ENCODE measurements at regions not wholly inside any gene's neighbourhood (a gene's known extent, or its start where the extent isn't known, plus 50 kb on each side); places are given as distances from the start of the nearest gene placed in this dataset.

GRCh38 chr12:93978553-93978952 lies 169.8 kb upstream of the PLXNC1 start:
- DNase-seq, result no peak
- no peak overlapping the region for H3K27ac ChIP-seq (ENCODE audit: low read length)
- WGBS (ENCODE audit: insufficient coverage), result no CpG with 5 or more reads among the region's 1 CpG

GRCh38 chr12:93979189-93979588 lies 169.2 kb upstream of the PLXNC1 start:
- no CpG with 5 or more reads among the region's 2 CpGs for WGBS (ENCODE audit: insufficient coverage)
- no peak overlapping the region for H3K4me3 ChIP-seq (ENCODE audit: low read length)
- H3K36me3 ChIP-seq (ENCODE audit: control insufficient read depth, insufficient read depth, low read length), result no peaks in the 10 kb centered on the region
- H3K27ac ChIP-seq (ENCODE audit: low read length), result no peak overlapping the region
- H3K4me1 ChIP-seq (ENCODE audit: control insufficient read depth, insufficient read depth, low read length), result peaks cover 17% of the 10 kb centered on the region
- no peaks in the 10 kb centered on the region for H3K27me3 ChIP-seq (ENCODE audit: control insufficient read depth, insufficient read depth, low read length)
- no peak for DNase-seq
- no peaks in the 10 kb centered on the region for H3K9me3 ChIP-seq (replicated peaks; ENCODE audit: control insufficient read depth, low read depth, low read length)

More at GRCh38 chr12:93978553-93978952, 169.8 kb upstream of the PLXNC1 start:
- Histone ChIP-seq H3K9me3 (replicated peaks; ENCODE audit: control insufficient read depth, low read depth, low read length) (no peaks in the 10 kb centered on the region), H3K27me3 (ENCODE audit: control insufficient read depth, insufficient read depth, low read length) (no peaks in the 10 kb centered on the region), H3K36me3 (ENCODE audit: control insufficient read depth, insufficient read depth, low read length) (no peaks in the 10 kb centered on the region), H3K4me1 (ENCODE audit: control insufficient read depth, insufficient read depth, low read length) (peaks cover 17% of the 10 kb centered on the region), H3K4me3 (ENCODE audit: low read length) (no peak overlapping the region)

GRCh38 chr12:93980711-93981110 lies 167.7 kb upstream of the PLXNC1 start:
- no peaks in the 10 kb centered on the region for H3K27me3 ChIP-seq (ENCODE audit: control insufficient read depth, insufficient read depth, low read length)
- H3K4me1 ChIP-seq (ENCODE audit: control insufficient read depth, insufficient read depth, low read length), result peaks cover 17% of the 10 kb centered on the region
- no peak overlapping the region for H3K27ac ChIP-seq (ENCODE audit: low read length)
- no peaks in the 10 kb centered on the region for H3K9me3 ChIP-seq (replicated peaks; ENCODE audit: control insufficient read depth, low read depth, low read length)
- H3K4me3 ChIP-seq (ENCODE audit: low read length), result no peak overlapping the region
- peak; percentile 91 for DNase-seq
- 0% methylated on average over 1 of the region's 3 CpGs for WGBS (ENCODE audit: insufficient coverage)
- H3K36me3 ChIP-seq (ENCODE audit: control insufficient read depth, insufficient read depth, low read length), result no peaks in the 10 kb centered on the region

- 67% methylated on average over 2 of the region's 2 CpGs for WGBS (ENCODE audit: insufficient coverage)
- no peak overlapping the region for H3K27ac ChIP-seq (ENCODE audit: low read length)
- DNase-seq, result no peak
- H3K4me1 ChIP-seq (ENCODE audit: control insufficient read depth, insufficient read depth, low read length), result peaks cover 17% of the 10 kb centered on the region
- H3K9me3 ChIP-seq (replicated peaks; ENCODE audit: control insufficient read depth, low read depth, low read length), result no peaks in the 10 kb centered on the region
- no peaks in the 10 kb centered on the region for H3K27me3 ChIP-seq (ENCODE audit: control insufficient read depth, insufficient read depth, low read length)
- no peak overlapping the region for H3K4me3 ChIP-seq (ENCODE audit: low read length)
- H3K36me3 ChIP-seq (ENCODE audit: control insufficient read depth, insufficient read depth, low read length), result no peaks in the 10 kb centered on the region
These were observed 167.0 kb upstream of the PLXNC1 start for GRCh38 chr12:93981411-93981810.

GRCh38 chr12:93982771-93983315 lies 165.5 kb upstream of the PLXNC1 start:
- Histone ChIP-seq H3K4me1 (ENCODE audit: control insufficient read depth, insufficient read depth, low read length) (peaks cover 17% of the 10 kb centered on the region), H3K27ac (ENCODE audit: low read length) (no peak overlapping the region), H3K36me3 (ENCODE audit: control insufficient read depth, insufficient read depth, low read length) (no peaks in the 10 kb centered on the region), H3K9me3 (replicated peaks; ENCODE audit: control insufficient read depth, low read depth, low read length) (peaks cover 3% of the 10 kb centered on the region), H3K4me3 (ENCODE audit: low read length) (no peak overlapping the region), H3K27me3 (ENCODE audit: control insufficient read depth, insufficient read depth, low read length) (no peaks in the 10 kb centered on the region)
- DNase-seq, result peak; percentile 45
- 56% methylated on average over 9 of the region's 9 CpGs for WGBS (ENCODE audit: insufficient coverage)

GRCh38 chr12:93984005-93984404 lies 164.4 kb upstream of the PLXNC1 start:
- DNase-seq, result no peak
- H3K9me3 ChIP-seq (replicated peaks; ENCODE audit: control insufficient read depth, low read depth, low read length), result peaks cover 3% of the 10 kb centered on the region
- H3K27ac ChIP-seq (ENCODE audit: low read length), result no peak overlapping the region
- peaks cover 17% of the 10 kb centered on the region for H3K4me1 ChIP-seq (ENCODE audit: control insufficient read depth, insufficient read depth, low read length)
- no peaks in the 10 kb centered on the region for H3K36me3 ChIP-seq (ENCODE audit: control insufficient read depth, insufficient read depth, low read length)
- WGBS (ENCODE audit: insufficient coverage), result no CpG with 5 or more reads among the region's 2 CpGs
- H3K27me3 ChIP-seq (ENCODE audit: control insufficient read depth, insufficient read depth, low read length), result no peaks in the 10 kb centered on the region
- no peak overlapping the region for H3K4me3 ChIP-seq (ENCODE audit: low read length)

GRCh38 chr12:93989949-93990348 lies 158.4 kb upstream of the PLXNC1 start:
- peaks cover 17% of the 10 kb centered on the region for H3K4me1 ChIP-seq (ENCODE audit: control insufficient read depth, insufficient read depth, low read length)
- no peak for DNase-seq
- 71% methylated on average over 1 of the region's 1 CpG for WGBS (ENCODE audit: insufficient coverage)

GRCh38 chr12:93990832-93991803 lies 157.3 kb upstream of the PLXNC1 start:
- Histone ChIP-seq H3K4me3 (ENCODE audit: low read length) (no peak overlapping the region), H3K36me3 (ENCODE audit: control insufficient read depth, insufficient read depth, low read length) (no peaks in the 10 kb centered on the region), H3K27ac (ENCODE audit: low read length) (peak overlapping the region; percentile 54), H3K27me3 (ENCODE audit: control insufficient read depth, insufficient read depth, low read length) (no peaks in the 10 kb centered on the region), H3K9me3 (replicated peaks; ENCODE audit: control insufficient read depth, low read depth, low read length) (peaks cover 3% of the 10 kb centered on the region), H3K4me1 (ENCODE audit: control insufficient read depth, insufficient read depth, low read length) (peaks cover 17% of the 10 kb centered on the region)
- DNase-seq, result peak; percentile 89
- 16% methylated on average over 17 of the region's 20 CpGs for WGBS (ENCODE audit: insufficient coverage)

More at GRCh38 chr12:93989949-93990348, 158.4 kb upstream of the PLXNC1 start:
- Histone ChIP-seq H3K36me3 (ENCODE audit: control insufficient read depth, insufficient read depth, low read length) (no peaks in the 10 kb centered on the region), H3K27me3 (ENCODE audit: control insufficient read depth, insufficient read depth, low read length) (no peaks in the 10 kb centered on the region), H3K4me3 (ENCODE audit: low read length) (no peak overlapping the region), H3K9me3 (replicated peaks; ENCODE audit: control insufficient read depth, low read depth, low read length) (peaks cover 3% of the 10 kb centered on the region), H3K27ac (ENCODE audit: low read length) (no peak overlapping the region)

- H3K27ac ChIP-seq (ENCODE audit: low read length), result peak overlapping the region; percentile 72
- no peaks in the 10 kb centered on the region for H3K27me3 ChIP-seq (ENCODE audit: control insufficient read depth, insufficient read depth, low read length)
These were observed 156.4 kb upstream of the PLXNC1 start for GRCh38 chr12:93991829-93992461.

GRCh38 chr12:93994721-93995120 lies 153.7 kb upstream of the PLXNC1 start:
- DNase-seq, result peak; percentile 79
- peaks cover 2% of the 10 kb centered on the region for H3K9me3 ChIP-seq (replicated peaks; ENCODE audit: control insufficient read depth, low read depth, low read length)
- H3K4me3 ChIP-seq (ENCODE audit: low read length), result no peak overlapping the region
- peaks cover 17% of the 10 kb centered on the region for H3K4me1 ChIP-seq (ENCODE audit: control insufficient read depth, insufficient read depth, low read length)
- 31% methylated on average over 1 of the region's 2 CpGs for WGBS (ENCODE audit: insufficient coverage)
- H3K36me3 ChIP-seq (ENCODE audit: control insufficient read depth, insufficient read depth, low read length), result no peaks in the 10 kb centered on the region
- no peaks in the 10 kb centered on the region for H3K27me3 ChIP-seq (ENCODE audit: control insufficient read depth, insufficient read depth, low read length)
- H3K27ac ChIP-seq (ENCODE audit: low read length), result no peak overlapping the region

More at GRCh38 chr12:93991829-93992461, 156.4 kb upstream of the PLXNC1 start:
- peak; percentile 90 for DNase-seq
- Histone ChIP-seq H3K9me3 (replicated peaks; ENCODE audit: control insufficient read depth, low read depth, low read length) (peaks cover 3% of the 10 kb centered on the region), H3K4me1 (ENCODE audit: control insufficient read depth, insufficient read depth, low read length) (peaks cover 17% of the 10 kb centered on the region), H3K4me3 (ENCODE audit: low read length) (no peak overlapping the region), H3K36me3 (ENCODE audit: control insufficient read depth, insufficient read depth, low read length) (no peaks in the 10 kb centered on the region)
- 88% methylated on average over 1 of the region's 4 CpGs for WGBS (ENCODE audit: insufficient coverage)
